Lower lobe of right lung (tissue), 2 donors: ENCODE measurements at regions not wholly inside any gene's neighbourhood (a gene's known extent, or its start where the extent isn't known, plus 50 kb on each side); places are given as distances from the start of the nearest gene placed in this dataset.

Experiments
- ATAC-seq, 2 donors: fragments of 200-7000 bp; cut with Tn5 transposase; one replicate each; pipeline ENCODE4 v1.9.1; 2020 to 2022; ENCODE audit warnings: mild to moderate bottlenecking in 2 of 2, moderate library complexity in 2 of 2
- DNase-seq: peaks from one replicate; pipeline ENCODE4 v3.0.0-alpha.2; 2020
- H3K27ac ChIP-seq: fragments of 200-600 bp; one replicate; pipeline ENCODE4 v1.8.0; 2022
- H3K27me3 ChIP-seq: fragments of 200-600 bp; one replicate; pipeline ENCODE4 v1.8.0; 2022; ENCODE audit warnings: low read depth
- H3K36me3 ChIP-seq: fragments of 200-600 bp; one replicate; pipeline ENCODE4 v1.8.0; 2022; ENCODE audit warnings: mild to moderate bottlenecking
- H3K4me1 ChIP-seq: fragments of 200-600 bp; one replicate; pipeline ENCODE4 v1.8.0; 2022
- H3K4me3 ChIP-seq: fragments of 200-600 bp; one replicate; pipeline ENCODE4 v1.8.0; 2022; ENCODE audit warnings: mild to moderate bottlenecking
- H3K9me3 ChIP-seq: fragments of 200-600 bp; one replicate; pipeline ENCODE4 v1.8.0; 2022
- intact Hi-C: fragments of 100-400 bp; cut with DNase I; formaldehyde crosslinking; loops from one replicate; pipeline ENCODE4 v1.11.0; 2022
- TF ChIP-seq, protein P1 (sequence below): fragments of 200-600 bp; IDR thresholded peaks from one replicate; pipeline ENCODE4 v1.8.0; 2022; ENCODE audit warnings: antibody characterized with exemption, mild to moderate bottlenecking
- donor health status: DM: no; HTN: yes; CAD: no; lungs with severe emphysema.

- no peak overlapping the region for H3K27ac ChIP-seq
- no peak overlapping the region for H3K4me3 ChIP-seq
- DNase-seq (no peak), ATAC-seq (no peak)
- no peaks in the 10 kb centered on the region for H3K27me3 ChIP-seq
- intact Hi-C loops, result no loop called here
- no peaks in the 10 kb centered on the region for H3K36me3 ChIP-seq
- TF ChIP-seq, protein P1, sequence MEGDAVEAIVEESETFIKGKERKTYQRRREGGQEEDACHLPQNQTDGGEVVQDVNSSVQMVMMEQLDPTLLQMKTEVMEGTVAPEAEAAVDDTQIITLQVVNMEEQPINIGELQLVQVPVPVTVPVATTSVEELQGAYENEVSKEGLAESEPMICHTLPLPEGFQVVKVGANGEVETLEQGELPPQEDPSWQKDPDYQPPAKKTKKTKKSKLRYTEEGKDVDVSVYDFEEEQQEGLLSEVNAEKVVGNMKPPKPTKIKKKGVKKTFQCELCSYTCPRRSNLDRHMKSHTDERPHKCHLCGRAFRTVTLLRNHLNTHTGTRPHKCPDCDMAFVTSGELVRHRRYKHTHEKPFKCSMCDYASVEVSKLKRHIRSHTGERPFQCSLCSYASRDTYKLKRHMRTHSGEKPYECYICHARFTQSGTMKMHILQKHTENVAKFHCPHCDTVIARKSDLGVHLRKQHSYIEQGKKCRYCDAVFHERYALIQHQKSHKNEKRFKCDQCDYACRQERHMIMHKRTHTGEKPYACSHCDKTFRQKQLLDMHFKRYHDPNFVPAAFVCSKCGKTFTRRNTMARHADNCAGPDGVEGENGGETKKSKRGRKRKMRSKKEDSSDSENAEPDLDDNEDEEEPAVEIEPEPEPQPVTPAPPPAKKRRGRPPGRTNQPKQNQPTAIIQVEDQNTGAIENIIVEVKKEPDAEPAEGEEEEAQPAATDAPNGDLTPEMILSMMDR, result no peak
- H3K9me3 ChIP-seq, result no peaks in the 10 kb centered on the region
- no peaks in the 10 kb centered on the region for H3K4me1 ChIP-seq
Measured at GRCh38 chr13:73681779-73682178, 452.4 kb downstream of the KLF12 start.

DNA sequence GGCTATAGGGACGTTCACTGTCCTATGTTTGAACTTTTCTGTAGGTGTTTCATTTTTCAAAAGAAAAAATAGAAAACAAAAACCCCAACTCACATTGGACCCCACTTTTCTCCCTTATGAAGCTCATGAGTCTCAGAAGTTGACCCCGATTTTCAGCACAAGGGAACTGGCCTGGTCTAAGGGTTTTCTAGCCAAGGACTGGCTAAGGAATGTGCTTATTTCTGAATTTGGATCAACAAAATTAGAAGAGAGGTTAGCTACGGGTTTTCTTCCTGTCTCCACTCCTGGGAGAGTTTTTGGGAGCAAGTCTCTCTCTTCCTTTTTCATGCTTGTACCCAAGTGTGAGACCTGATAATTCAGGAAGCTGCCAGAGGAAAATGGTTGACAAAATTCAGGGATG is 453.2 kb downstream of the KLF12 start:
- no peak overlapping the region for H3K4me3 ChIP-seq
- no peak overlapping the region for H3K27ac ChIP-seq
- TF ChIP-seq, protein P1, result no peak
- ATAC-seq, result no peak
- H3K9me3 ChIP-seq, result no peaks in the 10 kb centered on the region
- no peaks in the 10 kb centered on the region for H3K27me3 ChIP-seq
- H3K36me3 ChIP-seq, result no peaks in the 10 kb centered on the region
- no peak for DNase-seq
- H3K4me1 ChIP-seq, result no peaks in the 10 kb centered on the region
- intact Hi-C loops, result no loop called here

- DNase-seq, result no peak
Measured at GRCh38 chr13:73677048-73677601, 457.1 kb downstream of the KLF12 start.

GRCh38 chr13:73676550-73677047 is 457.6 kb downstream of the KLF12 start:
- intact Hi-C loops, result no loop called here
- H3K4me1 ChIP-seq, result no peaks in the 10 kb centered on the region
- H3K27me3 ChIP-seq, result no peaks in the 10 kb centered on the region
- ATAC-seq (no peak), DNase-seq (no peak)
- H3K36me3 ChIP-seq, result no peaks in the 10 kb centered on the region
- no peak overlapping the region for H3K27ac ChIP-seq
- TF ChIP-seq, protein P1, result no peak
- H3K4me3 ChIP-seq, result no peak overlapping the region
- no peaks in the 10 kb centered on the region for H3K9me3 ChIP-seq

More at GRCh38 chr13:73677048-73677601, 457.1 kb downstream of the KLF12 start:
- H3K27me3 ChIP-seq, result no peaks in the 10 kb centered on the region
- intact Hi-C loops, result no loop called here
- H3K4me3 ChIP-seq, result no peak overlapping the region
- ATAC-seq, result no peak
- H3K27ac ChIP-seq, result no peak overlapping the region
- no peaks in the 10 kb centered on the region for H3K36me3 ChIP-seq
- TF ChIP-seq, protein P1, result no peak
- no peaks in the 10 kb centered on the region for H3K4me1 ChIP-seq
- H3K9me3 ChIP-seq, result no peaks in the 10 kb centered on the region

GRCh38 chr13:73675821-73676220 is 458.4 kb downstream of the KLF12 start:
- Histone ChIP-seq H3K36me3 (no peaks in the 10 kb centered on the region), H3K4me3 (no peak overlapping the region), H3K27ac (no peak overlapping the region), H3K9me3 (no peaks in the 10 kb centered on the region), H3K4me1 (no peaks in the 10 kb centered on the region), H3K27me3 (no peaks in the 10 kb centered on the region)
- ATAC-seq (no peak), DNase-seq (no peak)
- intact Hi-C loops, result no loop called here
- TF ChIP-seq, protein P1, result no peak
